IMR-90 (cell line): ENCODE measurements at regions not wholly inside any gene's neighbourhood (a gene's known extent, or its start where the extent isn't known, plus 50 kb on each side); places are given as distances from the start of the nearest gene placed in this dataset.

Experiments
- ATAC-seq: fragments of 200-7000 bp; cut with Tn5 transposase; 2 replicates; pipeline ENCODE4 v1.9.1; 2020; ENCODE audit warnings: low read depth, mild to moderate bottlenecking, moderate library complexity
- BruUV-seq: library from RNA; stranded (reverse); fragments of 400-500 nt; replicated peaks from 2 replicates; lab custom pipeline; 2021; lab: Mats Ljungman, UMichigan
- CTCF ChIA-PET: fragments of 300-600 bp; formaldehyde crosslinking; extraction: SDS; loops from one replicate; lab custom pipeline; 2021; ENCODE audit warnings: antibody characterized with exemption; lab: Yijun Ruan, JAX
- POLR2A ChIA-PET: fragments of 300-600 bp; sonication (Branson Sonifier 250); formaldehyde crosslinking; loops from one replicate; lab custom pipeline; 2022; ENCODE audit warnings: antibody characterized with exemption; ENCODE audit not compliant: unreplicated experiment; lab: Charles Lee
- DNase-seq: peaks from one replicate; pipeline ENCODE4 v3.0.0; 2013
- H2AFZ ChIP-seq: replicated peaks from 2 replicates; pipeline ENCODE3; 2013; ENCODE audit warnings: low read length, mild to moderate bottlenecking; ENCODE audit not compliant: poor library complexity
- H2AK5ac ChIP-seq: 2 replicates; pipeline ENCODE4 v1.6.1; 2013; ENCODE audit warnings: low read depth, low read length, inconsistent platforms
- H2AK9ac ChIP-seq: replicated peaks from 2 replicates; pipeline ENCODE3; 2013; ENCODE audit warnings: mild to moderate bottlenecking, low read depth, low read length, moderate library complexity; ENCODE audit not compliant: poor library complexity
- H2BK120ac ChIP-seq: 2 replicates; pipeline ENCODE4 v1.6.1; 2013; ENCODE audit warnings: low read depth, low read length, inconsistent platforms
- H2BK15ac ChIP-seq: 3 replicates; pipeline ENCODE4 v1.6.1; 2013; ENCODE audit warnings: low read depth, low read length, inconsistent platforms
- H2BK20ac ChIP-seq: 2 replicates; pipeline ENCODE4 v1.6.1; 2013; ENCODE audit warnings: low read depth, mild to moderate bottlenecking, inconsistent platforms, low read length, moderate library complexity
- H2BK5ac ChIP-seq: 2 replicates; pipeline ENCODE4 v1.6.1; 2013; ENCODE audit warnings: mild to moderate bottlenecking, low read depth, low read length, inconsistent platforms; ENCODE audit not compliant: poor library complexity, severe bottlenecking
- H3K14ac ChIP-seq: replicated peaks from 2 replicates; pipeline ENCODE4 v1.6.1; 2013; ENCODE audit warnings: low read depth, low read length, inconsistent platforms
- H3K18ac ChIP-seq: 2 replicates; pipeline ENCODE4 v1.6.1; 2013; ENCODE audit warnings: low read depth, low read length, control low read depth
- H3K23ac ChIP-seq: 2 replicates; pipeline ENCODE4 v1.6.1; 2013; ENCODE audit warnings: low read depth, low read length, inconsistent platforms
- H3K27ac ChIP-seq: 2 replicates; pipeline ENCODE4 v1.5.1; 2013; ENCODE audit warnings: mild to moderate bottlenecking, control low read depth, low read length; ENCODE audit not compliant: insufficient read depth
- H3K27me3 ChIP-seq: 2 replicates; pipeline ENCODE4 v1.6.1; 2013; ENCODE audit warnings: low read length; ENCODE audit not compliant: control insufficient read depth, insufficient read depth
- H3K36me3 ChIP-seq: 2 replicates; pipeline ENCODE4 v1.6.1; 2013; ENCODE audit warnings: low read length, mixed read lengths; ENCODE audit not compliant: control insufficient read depth, insufficient read depth
- H3K4ac ChIP-seq: 2 replicates; pipeline ENCODE4 v1.6.1; 2013; ENCODE audit warnings: low read depth, low read length, inconsistent platforms
- H3K4me1 ChIP-seq: 2 replicates; pipeline ENCODE4 v1.6.1; 2013; ENCODE audit warnings: low read length, mixed read lengths; ENCODE audit not compliant: control insufficient read depth, insufficient read depth
- H3K4me2 ChIP-seq: 2 replicates; pipeline ENCODE4 v1.6.1; 2013; ENCODE audit warnings: low read depth, mild to moderate bottlenecking, control low read depth, low read length, moderate library complexity
- H3K4me3 ChIP-seq: 2 replicates; pipeline ENCODE4 v1.5.1; 2013; ENCODE audit warnings: low read depth, mild to moderate bottlenecking, control low read depth, low read length, moderate library complexity; ENCODE audit not compliant: insufficient read depth
- H3K56ac ChIP-seq: 2 replicates; pipeline ENCODE4 v1.6.1; 2013; ENCODE audit warnings: low read length, inconsistent platforms; ENCODE audit not compliant: insufficient read depth; ENCODE audit errors: extremely low read depth
- H3K79me1 ChIP-seq, 2 experiments: 2 replicates each; pipeline ENCODE4 v1.6.1; 2013; ENCODE audit warnings: low read length in 2 of 2, inconsistent platforms in 1 of 2, low read depth in 1 of 2
- H3K9ac ChIP-seq: 2 replicates; pipeline ENCODE4 v1.6.1; 2013; ENCODE audit warnings: low read depth, low read length, control low read depth
- H3K9me1 ChIP-seq: 2 replicates; pipeline ENCODE4 v1.6.1; 2013; ENCODE audit warnings: low read length, inconsistent platforms; ENCODE audit not compliant: insufficient read depth
- H3K9me3 ChIP-seq: 2 replicates; pipeline ENCODE4 v1.6.1; 2013; ENCODE audit warnings: low read length; ENCODE audit not compliant: control insufficient read depth, insufficient read depth
- H4K20me1 ChIP-seq: 2 replicates; pipeline ENCODE4 v1.6.1; 2013; ENCODE audit warnings: low read length, inconsistent platforms; ENCODE audit not compliant: insufficient read depth
- H4K5ac ChIP-seq: 2 replicates; pipeline ENCODE4 v1.6.1; 2013; ENCODE audit warnings: mild to moderate bottlenecking, low read depth, low read length, control low read depth
- H4K8ac ChIP-seq, 2 experiments: 2 replicates each; pipeline ENCODE4 v1.6.1; 2013; ENCODE audit warnings: low read depth in 2 of 2, low read length in 2 of 2, control low read depth in 1 of 2, inconsistent platforms in 1 of 2
- H4K91ac ChIP-seq: 2 replicates; pipeline ENCODE4 v1.6.1; 2013; ENCODE audit warnings: low read depth, low read length, inconsistent platforms; ENCODE audit not compliant: insufficient read depth
- BHLHE40 ChIP-seq: fragments of 150-350 bp; IDR thresholded peaks from 2 replicates; pipeline ENCODE4 v1.6.1; 2016; ENCODE audit warnings: mild to moderate bottlenecking, low read depth, low read length
- CEBPB ChIP-seq: IDR thresholded peaks from 2 replicates; pipeline ENCODE4 v1.6.1; 2012; ENCODE audit warnings: low read depth, low read length, improper control_type of control experiment
- CHD1 ChIP-seq: IDR thresholded peaks from 2 replicates; pipeline ENCODE4 v1.6.1; 2012; ENCODE audit warnings: low read depth, low read length, improper control_type of control experiment
- CTCF ChIP-seq: conservative IDR thresholded peaks from 2 replicates; pipeline ENCODE4 v1.5.1; 2012; ENCODE audit warnings: mild to moderate bottlenecking, low read depth, low read length, improper control_type of control experiment
- FOS ChIP-seq: fragments of 150-350 bp; IDR thresholded peaks from 2 replicates; pipeline ENCODE4 v1.6.1; 2016; ENCODE audit warnings: low read depth, low read length
- MAFK ChIP-seq: IDR thresholded peaks from 2 replicates; pipeline ENCODE4 v1.6.1; 2012; ENCODE audit warnings: low read depth, low read length, improper control_type of control experiment
- MAZ ChIP-seq: IDR thresholded peaks from 2 replicates; pipeline ENCODE4 v1.6.1; 2012; ENCODE audit warnings: low read depth, mild to moderate bottlenecking, low read length, improper control_type of control experiment, moderate library complexity, borderline replicate concordance
- MXI1 ChIP-seq: IDR thresholded peaks from 2 replicates; pipeline ENCODE4 v1.6.1; 2012; ENCODE audit warnings: low read depth, mild to moderate bottlenecking, low read length, moderate library complexity, borderline replicate concordance
- NFE2L2 ChIP-seq: fragments of 150-350 bp; IDR thresholded peaks from 2 replicates; pipeline ENCODE4 v1.6.1; 2016; ENCODE audit warnings: low read depth, mild to moderate bottlenecking, low read length
- POLR2A ChIP-seq: IDR thresholded peaks from 2 replicates; pipeline ENCODE4 v1.6.1; 2012; ENCODE audit warnings: mild to moderate bottlenecking, low read depth, low read length
- RAD21 ChIP-seq: IDR thresholded peaks from 2 replicates; pipeline ENCODE4 v1.6.1; 2012; ENCODE audit warnings: low read length, improper control_type of control experiment
- RCOR1 ChIP-seq: IDR thresholded peaks from 2 replicates; pipeline ENCODE4 v1.6.1; 2012; ENCODE audit warnings: mild to moderate bottlenecking, low read length, improper control_type of control experiment; ENCODE audit not compliant: insufficient replicate concordance
- RFX5 ChIP-seq: IDR thresholded peaks from 2 replicates; pipeline ENCODE4 v1.8.0; 2012; ENCODE audit warnings: low read depth, mild to moderate bottlenecking, low read length, moderate library complexity
- SMC3 ChIP-seq: fragments of 150-350 bp; IDR thresholded peaks from 2 replicates; pipeline ENCODE4 v1.6.1; 2016; ENCODE audit warnings: low read depth, mild to moderate bottlenecking, antibody characterized with exemption, low read length, moderate library complexity
- USF2 ChIP-seq: fragments of 150-350 bp; IDR thresholded peaks from 2 replicates; pipeline ENCODE4 v1.6.1; 2017; ENCODE audit warnings: mild to moderate bottlenecking, antibody characterized with exemption, low read length, low read depth
- WGBS, 2 experiments: methylation state at CpG; one replicate each; pipeline versions ENCODE4 v1.1.5 to v1.1.7; 2013; ENCODE audit warnings: missing lambda C conversion rate in 2 of 2; ENCODE audit not compliant: insufficient read length in 1 of 2; ENCODE audit errors: extremely low coverage in 2 of 2; 5-methylcytosine and 5-hydroxymethylcytosine counted together
- dilution Hi-C: fragments of 300-500 bp; cut with HindIII; formaldehyde crosslinking; loops from one replicate; pipeline ENCODE4 v1.14.3; 2018; ENCODE audit warnings: low sequenced_read_pairs; ENCODE audit not compliant: unreplicated experiment
- in situ Hi-C: fragments of 300-500 bp; cut with MboI; formaldehyde crosslinking; loops from 3 replicates; pipeline ENCODE4 v1.14.3; 2019; ENCODE audit warnings: low sequenced_read_pairs, inconsistent platforms, mixed read lengths
- intact Hi-C: fragments of 100-400 bp; cut with micrococcal nuclease; formaldehyde crosslinking; loops from 2 replicates; pipeline ENCODE4 v1.10.0; 2022
- TF ChIP-seq, protein P1 (sequence below): fragments of 150-350 bp; IDR thresholded peaks from 2 replicates; pipeline ENCODE4 v1.6.1; 2016; ENCODE audit warnings: low read depth, mild to moderate bottlenecking, low read length, moderate library complexity, borderline replicate concordance

GRCh38 chr3:68662176-68662575 is 270.2 kb downstream of the TAFA4 start:
- no TSS peak for BruUV-seq
- no peak overlapping the region for H3K4me3 ChIP-seq
- H3K4ac ChIP-seq, result no peak overlapping the region
- no peaks in the 10 kb centered on the region for H3K4me1 ChIP-seq
- CTCF ChIA-PET, result no interaction called here
- H3K9ac ChIP-seq, result no peak overlapping the region
- H3K23ac ChIP-seq, result no peak overlapping the region
- WGBS, 2 experiments, result no CpG with 5 or more reads among the region's 1 CpG
- H3K27me3 ChIP-seq, result no peaks in the 10 kb centered on the region
- in situ Hi-C loops, result no loop called here
- no peak overlapping the region for H4K8ac ChIP-seq
- no peak overlapping the region for H4K91ac ChIP-seq
- DNase-seq (no peak), ATAC-seq (no peak)
- H3K27ac ChIP-seq, result no peak overlapping the region
- no peak overlapping the region for H2AK9ac ChIP-seq
- H3K79me1 ChIP-seq, result no peaks in the 10 kb centered on the region
- H2BK15ac ChIP-seq, result no peak overlapping the region
- no peaks in the 10 kb centered on the region for H3K9me3 ChIP-seq
- no peak overlapping the region for H3K18ac ChIP-seq
- TF ChIP-seq CEBPB, result no peak
- TF ChIP-seq FOS, result no peak
- TF ChIP-seq SMC3, result no peak
- TF ChIP-seq CTCF, result no peak
- TF ChIP-seq MAFK, result no peak
- no peak for TF ChIP-seq USF2
- no peak for TF ChIP-seq CHD1
- TF ChIP-seq, protein P1, sequence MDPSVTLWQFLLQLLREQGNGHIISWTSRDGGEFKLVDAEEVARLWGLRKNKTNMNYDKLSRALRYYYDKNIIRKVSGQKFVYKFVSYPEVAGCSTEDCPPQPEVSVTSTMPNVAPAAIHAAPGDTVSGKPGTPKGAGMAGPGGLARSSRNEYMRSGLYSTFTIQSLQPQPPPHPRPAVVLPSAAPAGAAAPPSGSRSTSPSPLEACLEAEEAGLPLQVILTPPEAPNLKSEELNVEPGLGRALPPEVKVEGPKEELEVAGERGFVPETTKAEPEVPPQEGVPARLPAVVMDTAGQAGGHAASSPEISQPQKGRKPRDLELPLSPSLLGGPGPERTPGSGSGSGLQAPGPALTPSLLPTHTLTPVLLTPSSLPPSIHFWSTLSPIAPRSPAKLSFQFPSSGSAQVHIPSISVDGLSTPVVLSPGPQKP, result no peak
- TF ChIP-seq RAD21, result no peak
- no peak for TF ChIP-seq NFE2L2
- TF ChIP-seq BHLHE40, result no peak
- TF ChIP-seq MAZ, result no peak
- TF ChIP-seq POLR2A, result no peak
- TF ChIP-seq RCOR1, result no peak
- TF ChIP-seq MXI1, result no peak
- no peak for TF ChIP-seq RFX5
- H3K36me3 ChIP-seq, result no peaks in the 10 kb centered on the region
- H3K14ac ChIP-seq, result no peak overlapping the region
- no peak overlapping the region for H3K56ac ChIP-seq
- POLR2A ChIA-PET, result no interaction called here
- no peak overlapping the region for H2BK20ac ChIP-seq
- H3K4me2 ChIP-seq, result no peak overlapping the region
- H4K20me1 ChIP-seq, result no peaks in the 10 kb centered on the region
- H2BK120ac ChIP-seq, result no peak overlapping the region
- H2AK5ac ChIP-seq, result no peak overlapping the region
- no peak overlapping the region for H2BK5ac ChIP-seq
- intact Hi-C loops, result no loop called here
- no peaks in the 10 kb centered on the region for H3K9me1 ChIP-seq
- no peak overlapping the region for H2AFZ ChIP-seq
- dilution Hi-C loops, result no loop called here
- H4K5ac ChIP-seq, result no peak overlapping the region
